Dendritic cell treated with granulocyte-macrophage colony-stimulating factor and Interleukin-4, amounts not matched to agents 40 ng/mL and 50 ng/mL, for 4 days (primary cell): ENCODE measurements at regions not wholly inside any gene's neighbourhood (a gene's known extent, or its start where the extent isn't known, plus 50 kb on each side); places are given as distances from the start of the nearest gene placed in this dataset.

Experiments used
- H3K27ac Mint-ChIP-seq: one replicate; pipeline ENCODE4 v1.8.0; 2022; ENCODE audit warnings: mild to moderate bottlenecking, mixed read lengths
- H3K27me3 Mint-ChIP-seq: one replicate; pipeline ENCODE4 v1.8.0; 2022; ENCODE audit warnings: mild to moderate bottlenecking, mixed read lengths
- H3K36me3 Mint-ChIP-seq: one replicate; pipeline ENCODE4 v1.8.0; 2022; ENCODE audit warnings: low read depth, mixed read lengths
- H3K4me1 Mint-ChIP-seq: one replicate; pipeline ENCODE4 v1.8.0; 2022; ENCODE audit warnings: low read depth, mixed read lengths
- H3K4me3 Mint-ChIP-seq: one replicate; pipeline ENCODE4 v1.8.0; 2022; ENCODE audit warnings: mild to moderate bottlenecking, moderate library complexity, mixed read lengths
- H3K9me3 Mint-ChIP-seq: one replicate; pipeline ENCODE4 v1.8.0; 2022; ENCODE audit warnings: mixed read lengths
- intact Hi-C: fragments of 100-400 bp; cut with micrococcal nuclease; formaldehyde crosslinking; loops from one replicate; pipeline ENCODE4 v1.15.0; 2022

GRCh38 chrX:71000139-71000538, 68.0 kb downstream of the SNX12 start:
- H3K9me3 Mint-ChIP-seq, result no peaks in the 10 kb centered on the region
- H3K36me3 Mint-ChIP-seq, result no peaks in the 10 kb centered on the region
- no peak overlapping the region for H3K4me3 Mint-ChIP-seq
- intact Hi-C loops, result no loop called here
- H3K27me3 Mint-ChIP-seq, result peaks cover 2% of the 10 kb centered on the region
- peaks cover 7% of the 10 kb centered on the region for H3K4me1 Mint-ChIP-seq
- H3K27ac Mint-ChIP-seq, result no peak overlapping the region

GRCh38 chrX:70998411-70999027, 67.6 kb upstream of the SLC7A3 start:
- Mint-ChIP-seq H3K9me3 (no peaks in the 10 kb centered on the region), H3K27ac (no peak overlapping the region), H3K27me3 (peaks cover 2% of the 10 kb centered on the region), H3K4me3 (no peak overlapping the region), H3K4me1 (peaks cover 7% of the 10 kb centered on the region), H3K36me3 (no peaks in the 10 kb centered on the region)
- intact Hi-C loops, result loop anchor here (2.0 to 5.0 kb wide), 2 partner anchors 129 to 180 kb away; no protein-coding TSS in a partner anchor

- H3K36me3 Mint-ChIP-seq, result no peaks in the 10 kb centered on the region
- no peaks in the 10 kb centered on the region for H3K9me3 Mint-ChIP-seq
- H3K4me3 Mint-ChIP-seq, result no peak overlapping the region
- H3K4me1 Mint-ChIP-seq, result peaks cover 7% of the 10 kb centered on the region
- intact Hi-C loops, result loop anchor here (5.0 kb wide), 1 partner anchor 132 kb away; no protein-coding TSS in a partner anchor
- peaks cover 2% of the 10 kb centered on the region for H3K27me3 Mint-ChIP-seq
- H3K27ac Mint-ChIP-seq, result no peak overlapping the region
Measured at GRCh38 chrX:70995338-70995737, 64.4 kb upstream of the SLC7A3 start.

- H3K4me3 Mint-ChIP-seq, result no peak overlapping the region
- no peaks in the 10 kb centered on the region for H3K27me3 Mint-ChIP-seq
- intact Hi-C loops, result no loop called here
- H3K4me1 Mint-ChIP-seq, result no peaks in the 10 kb centered on the region
- no peaks in the 10 kb centered on the region for H3K9me3 Mint-ChIP-seq
- H3K36me3 Mint-ChIP-seq, result no peaks in the 10 kb centered on the region
- H3K27ac Mint-ChIP-seq, result no peak overlapping the region
Measured at GRCh38 chrX:70988425-70988824, 57.5 kb upstream of the SLC7A3 start.
